AG04450 (cell line): ENCODE measurements at regions not wholly inside any gene's neighbourhood (a gene's known extent, or its start where the extent isn't known, plus 50 kb on each side); places are given as distances from the start of the nearest gene placed in this dataset.

ENCODE experiments used
- CTCF ChIA-PET: fragments of 300-600, 350-600 bp; formaldehyde crosslinking; extraction: SDS; loops from one replicate; lab custom pipeline; 2022; ENCODE audit warnings: antibody characterized with exemption, inconsistent platforms; lab: Charles Lee
- POLR2A ChIA-PET: fragments of 350-600 bp; formaldehyde crosslinking; extraction: SDS; loops from one replicate; lab custom pipeline; 2021; ENCODE audit warnings: antibody characterized with exemption, inconsistent platforms; lab: Yijun Ruan, JAX
- DNase-seq: peaks from one replicate; pipeline ENCODE4 v3.0.0-alpha.2; 2011; ENCODE audit warnings: low read depth, low spot score
- H3K27ac ChIP-seq: one replicate; pipeline ENCODE4 v1.5.1; 2012; ENCODE audit warnings: low read depth, low read length, control low read depth
- H3K27me3 ChIP-seq: one replicate; pipeline ENCODE4 v1.6.0; 2012; ENCODE audit warnings: low read length; ENCODE audit not compliant: control insufficient read depth, insufficient read depth
- H3K4me3 ChIP-seq: 2 replicates; pipeline ENCODE4 v1.5.1; 2011; ENCODE audit warnings: mild to moderate bottlenecking, low read depth, low read length, control low read depth
- H3K9me3 ChIP-seq: 2 replicates; pipeline ENCODE4 v1.5.1; 2012; ENCODE audit warnings: low read length; ENCODE audit not compliant: control insufficient read depth, insufficient read depth
- CTCF ChIP-seq: IDR thresholded peaks from 2 replicates; pipeline ENCODE4 v1.5.1; 2011; ENCODE audit warnings: low read depth, low read length, control low read depth, inconsistent platforms

DNA sequence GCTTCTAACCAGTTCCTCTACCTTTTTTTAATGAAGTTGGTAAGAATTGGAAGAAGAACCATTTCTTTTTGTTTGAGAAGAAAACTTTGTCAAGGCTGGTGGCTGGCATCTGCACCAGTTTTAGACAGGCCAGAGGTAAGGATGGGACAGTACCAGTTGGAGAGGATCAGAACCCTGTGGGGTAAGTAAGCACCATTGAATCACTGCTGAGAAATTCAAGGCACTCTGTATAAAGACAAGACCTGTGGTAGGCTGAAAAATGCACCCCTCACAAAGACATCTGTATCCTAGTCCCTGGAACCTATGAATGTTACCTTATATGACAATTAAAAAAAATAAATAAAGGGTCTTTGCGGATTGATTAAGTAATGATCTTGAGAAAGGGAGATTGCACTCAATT, 166.7 kb upstream of the NRP1 start:
- Histone ChIP-seq H3K4me3 (no peak overlapping the region), H3K9me3 (peaks cover 3% of the 10 kb centered on the region; the same call in 1 of the 2 replicates), H3K27me3 (no peaks in the 10 kb centered on the region), H3K27ac (no peak overlapping the region)
- TF ChIP-seq CTCF: no peak
- CTCF ChIA-PET: no interaction called here
- POLR2A ChIA-PET: no interaction called here
- no peak for DNase-seq

- DNase-seq: no peak
- Histone ChIP-seq H3K27ac (no peak overlapping the region), H3K9me3 (peaks cover 3% of the 10 kb centered on the region; the same call in 1 of the 2 replicates), H3K27me3 (no peaks in the 10 kb centered on the region), H3K4me3 (no peak overlapping the region)
- CTCF ChIA-PET: interaction anchor here (0.6 kb wide), 1 partner anchor 12 kb away, joined by 5 read pairs; no protein-coding TSS in a partner anchor
- POLR2A ChIA-PET: no interaction called here
- no peak for TF ChIP-seq CTCF
Measured at GRCh38 chr10:33498391-33498891, 164.0 kb upstream of the NRP1 start.

DNA sequence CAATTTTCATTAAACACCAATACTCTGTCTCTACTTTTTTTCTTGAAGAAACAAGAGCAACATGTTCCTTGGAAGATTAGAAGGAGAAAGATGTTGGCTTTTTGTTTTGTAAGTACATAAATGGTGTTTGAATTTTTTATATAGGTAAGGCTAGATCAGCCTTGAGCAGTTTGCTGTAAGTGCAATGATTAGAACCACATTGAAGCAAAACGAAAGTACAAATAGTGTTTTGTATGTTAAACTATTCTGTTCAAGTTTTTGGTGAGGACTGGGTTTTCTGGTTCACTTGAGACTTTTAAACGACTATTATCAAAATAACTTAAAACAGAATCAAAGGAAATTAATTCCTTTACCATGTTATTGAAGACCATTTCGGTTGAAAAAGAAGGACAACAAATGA, 162.9 kb upstream of the NRP1 start:
- ChIA-PET CTCF (interaction anchor here (0.7 kb wide), 1 partner anchor 82 kb away, joined by 4 read pairs; no protein-coding TSS in a partner anchor), POLR2A (no interaction called here)
- no peak for DNase-seq
- no peak overlapping the region for H3K27ac ChIP-seq
- H3K4me3 ChIP-seq: no peak overlapping the region
- no peaks in the 10 kb centered on the region for H3K27me3 ChIP-seq
- peaks cover 3% of the 10 kb centered on the region; the same call in 1 of the 2 replicates for H3K9me3 ChIP-seq
- no peak for TF ChIP-seq CTCF

- Histone ChIP-seq H3K27me3 (no peaks in the 10 kb centered on the region), H3K9me3 (no peaks in the 10 kb centered on the region), H3K27ac (no peak overlapping the region), H3K4me3 (no peak overlapping the region)
- ChIA-PET CTCF (interaction anchor here (0.7 kb wide), 1 partner anchor 28 kb away, joined by 8 read pairs; no protein-coding TSS in a partner anchor), POLR2A (no interaction called here)
- no peak for DNase-seq
- no peak for TF ChIP-seq CTCF
Measured at GRCh38 chr10:33496096-33496495, 161.6 kb upstream of the NRP1 start.

DNA sequence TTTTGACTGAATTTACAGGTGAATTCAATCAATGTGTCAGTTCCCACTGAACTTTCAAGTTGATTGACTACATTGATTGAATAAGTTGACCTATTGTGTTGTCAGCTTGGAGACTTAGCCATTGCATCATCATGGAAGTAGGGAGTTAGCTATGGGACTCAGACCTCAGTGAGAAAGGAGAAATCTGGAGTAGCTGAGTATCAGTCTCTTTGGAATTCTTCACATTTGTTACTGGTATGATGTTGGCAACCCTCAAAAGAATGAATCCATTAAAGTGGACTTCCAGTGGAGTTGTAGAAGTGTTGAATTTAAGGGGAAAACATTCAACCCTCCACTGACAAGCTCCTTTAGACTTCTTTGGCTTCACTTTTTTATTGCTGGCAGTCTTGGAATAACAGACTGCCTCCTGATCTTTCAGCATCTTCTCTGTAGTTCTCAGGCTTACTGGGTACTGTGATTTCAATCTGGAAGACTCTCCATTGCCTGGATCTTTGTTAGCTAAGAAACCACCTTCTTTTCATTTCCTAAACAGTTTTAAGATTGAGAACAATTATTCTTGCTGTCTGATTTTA, 160.3 kb upstream of the NRP1 start:
- TF ChIP-seq CTCF: no peak
- H3K27ac ChIP-seq: no peak overlapping the region
- POLR2A ChIA-PET: no interaction called here
- CTCF ChIA-PET: no interaction called here
- no peak overlapping the region for H3K4me3 ChIP-seq
- H3K27me3 ChIP-seq: no peaks in the 10 kb centered on the region
- no peaks in the 10 kb centered on the region for H3K9me3 ChIP-seq
- DNase-seq: no peak
